GM12878 (cell line): ENCODE measurements at regions not wholly inside any gene's neighbourhood (a gene's known extent, or its start where the extent isn't known, plus 50 kb on each side); places are given as distances from the start of the nearest gene placed in this dataset.

ENCODE experiments used
- ATAC-seq: fragments of 200-7000 bp; cut with Tn5 transposase; 3 replicates; pipeline ENCODE4 v1.9.1; 2020; ENCODE audit warnings: mild to moderate bottlenecking, moderate library complexity
- BruUV-seq: library from RNA; stranded (reverse); fragments of 400-500 nt; replicated peaks from 2 replicates; lab custom pipeline; 2021; lab: Mats Ljungman, UMichigan
- CTCF ChIA-PET: fragments of 300-600 bp; sonication (Branson Sonifier 250); formaldehyde crosslinking; extraction: SDS; loops from one replicate; lab custom pipeline; 2021; ENCODE audit warnings: inconsistent platforms; lab: Yijun Ruan, JAX
- POLR2A ChIA-PET: fragments of 350-600 bp; formaldehyde crosslinking; extraction: SDS; loops from one replicate; lab custom pipeline; 2021; ENCODE audit warnings: inconsistent platforms; lab: Charles Lee
- RAD21 ChIA-PET: fragments of 300-600 bp; sonication (Branson Sonifier 250); formaldehyde crosslinking; loops from one replicate; lab custom pipeline; 2023; ENCODE audit warnings: antibody characterized with exemption; ENCODE audit not compliant: unreplicated experiment; lab: Charles Lee
- SMC1A ChIA-PET: fragments of 300-600 bp; sonication (Branson Sonifier 250); formaldehyde crosslinking; loops from one replicate; lab custom pipeline; 2023; ENCODE audit not compliant: unreplicated experiment, uncharacterized antibody; lab: Charles Lee
- DNase-seq: peaks from one replicate; pipeline ENCODE4 v3.0.0-alpha.2; 2011; ENCODE audit warnings: low read depth, low spot score
- FAIRE-seq: peaks from 3 replicates; lab custom pipeline; 2011; peaks lifted over from hg19 to GRCh38; lab: Jason Lieb, UNC
- H2AFZ ChIP-seq: 2 replicates; pipeline ENCODE4 v1.6.0; 2011; ENCODE audit warnings: low read depth, low read length, control low read depth; ENCODE audit not compliant: control insufficient read depth
- H3K27ac ChIP-seq: 2 replicates; pipeline ENCODE4 v1.5.1; 2011; ENCODE audit warnings: control low read depth; ENCODE audit not compliant: control insufficient read depth, insufficient read depth
- H3K27me3 ChIP-seq, 2 experiments: replicated peaks in 1 of 2; 2 replicates each; pipeline versions ENCODE4 v1.6.0 to v1.6.1; 2011; ENCODE audit warnings: low read length in 1 of 2; ENCODE audit not compliant: control insufficient read depth in 2 of 2, insufficient read depth in 2 of 2
- H3K36me3 ChIP-seq, 2 experiments: 2 replicates each; pipeline ENCODE4 v1.5.1; 2011; ENCODE audit warnings: low read length in 1 of 2; ENCODE audit not compliant: control insufficient read depth in 2 of 2, insufficient read depth in 2 of 2
- H3K4me1 ChIP-seq: 2 replicates; pipeline ENCODE4 v1.6.1; 2011; ENCODE audit warnings: mild to moderate bottlenecking, low read length, moderate library complexity, mixed read lengths; ENCODE audit not compliant: control insufficient read depth, insufficient read depth
- H3K4me2 ChIP-seq: 2 replicates; pipeline ENCODE4 v1.6.0; 2011; ENCODE audit warnings: control low read depth; ENCODE audit not compliant: control insufficient read depth, insufficient read depth
- H3K4me3 ChIP-seq: fragments of 200-600 bp; sonication (generic); 2 replicates; pipeline ENCODE4 v1.5.1; 2016
- H3K79me2 ChIP-seq: 2 replicates; pipeline ENCODE4 v1.6.0; 2011; ENCODE audit warnings: low read length; ENCODE audit not compliant: control insufficient read depth, insufficient read depth
- H3K9ac ChIP-seq: 2 replicates; pipeline ENCODE4 v1.8.0; 2011; ENCODE audit warnings: low read length, control low read depth, mixed read lengths; ENCODE audit not compliant: control insufficient read depth, insufficient read depth
- H3K9me3 ChIP-seq: replicated peaks from 3 replicates; pipeline ENCODE4 v1.5.1; 2011; ENCODE audit warnings: mild to moderate bottlenecking, low read length; ENCODE audit not compliant: control insufficient read depth, insufficient read depth
- H4K20me1 ChIP-seq: 2 replicates; pipeline ENCODE4 v1.6.0; 2011; ENCODE audit not compliant: control insufficient read depth, insufficient read depth
- ATF7 ChIP-seq: fragments of 450-650 bp; IDR thresholded peaks from 2 replicates; pipeline ENCODE4 v1.6.1; 2016; ENCODE audit warnings: low read depth, mild to moderate bottlenecking
- CHD2 ChIP-seq: IDR thresholded peaks from 2 replicates; pipeline ENCODE4 v1.6.1; 2011; ENCODE audit warnings: low read depth, low read length, improper control_type of control experiment, borderline replicate concordance
- EED ChIP-seq: sonication (generic); IDR thresholded peaks from 2 replicates; pipeline ENCODE4 v1.6.1; 2016; ENCODE audit warnings: antibody characterized with exemption, low read depth
- KAT2A ChIP-seq: conservative IDR thresholded peaks from 2 replicates; pipeline ENCODE4 v1.6.1; 2011; ENCODE audit warnings: low read depth, low read length; ENCODE audit not compliant: control insufficient read depth
- RFX5 ChIP-seq: IDR thresholded peaks from 2 replicates; pipeline ENCODE4 v1.6.1; 2011; ENCODE audit warnings: low read depth, low read length, improper control_type of control experiment
- WGBS: methylation state at CpG from one replicate; pipeline ENCODE4 v1.1.6; 2016; ENCODE audit warnings: low lambda C conversion rate; ENCODE audit not compliant: insufficient replicate concordance, insufficient coverage; ENCODE audit errors: missing lambda C conversion rate; 5-methylcytosine and 5-hydroxymethylcytosine counted together
- in situ Hi-C: fragments of 300-500 bp; cut with MboI; formaldehyde crosslinking; loops from 9 replicates; pipeline ENCODE4 v1.14.3; 2018; ENCODE audit warnings: mixed read lengths
- intact Hi-C: fragments of 100-400 bp; cut with micrococcal nuclease; formaldehyde crosslinking; loops from one replicate; pipeline ENCODE4 v1.14.2; 2022; ENCODE audit not compliant: unreplicated experiment
- TF ChIP-seq, protein P1 (sequence below): fragments of 150-350 bp; IDR thresholded peaks from 2 replicates; pipeline ENCODE4 v1.6.1; 2016; ENCODE audit warnings: low read depth, low read length

DNA sequence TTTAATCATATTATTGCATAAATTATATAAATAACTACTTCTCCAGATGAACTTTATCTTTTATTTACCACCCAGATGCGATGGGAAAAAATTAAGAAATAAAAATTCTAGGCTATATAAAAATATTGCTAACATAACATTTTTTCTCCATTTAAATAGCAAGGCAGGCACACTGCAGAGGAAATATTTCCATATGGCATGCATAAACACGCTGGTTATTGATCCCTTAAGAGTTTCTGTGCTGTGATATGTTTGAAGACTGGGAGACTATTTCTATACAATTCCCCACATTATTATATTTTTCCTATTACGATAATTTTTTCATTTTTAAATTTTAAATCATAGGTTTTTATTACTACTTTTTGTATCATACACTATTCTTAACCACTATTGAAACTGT is 131.5 kb downstream of the C12orf50 start:
- POLR2A ChIA-PET: no interaction called here

More for the DNA sequence above, 131.5 kb downstream of the C12orf50 start:
- WGBS: 43% methylated on average over 3 of the region's 3 CpGs
- no peaks in the 10 kb centered on the region for H3K9me3 ChIP-seq
- H3K36me3 ChIP-seq: no peaks in the 10 kb centered on the region
- ChIA-PET RAD21 (no interaction called here), SMC1A (no interaction called here), CTCF (no interaction called here)
- DNase-seq (no peak), FAIRE-seq (no peak), ATAC-seq (no peak)
- no peaks in the 10 kb centered on the region for H3K4me1 ChIP-seq
- H2AFZ ChIP-seq: no peak overlapping the region
- no TSS peak for BruUV-seq
- in situ Hi-C loops: no loop called here
- no peaks in the 10 kb centered on the region for H4K20me1 ChIP-seq
- no peaks in the 10 kb centered on the region for H3K79me2 ChIP-seq
- no peak overlapping the region for H3K27ac ChIP-seq
- H3K4me2 ChIP-seq: no peak overlapping the region
- intact Hi-C loops: no loop called here
- H3K9ac ChIP-seq: no peak overlapping the region
- no peak overlapping the region for H3K4me3 ChIP-seq
- H3K27me3 ChIP-seq: no peaks in the 10 kb centered on the region
- TF ChIP-seq EED (no peak), CHD2 (no peak), RFX5 (no peak), KAT2A (no peak), ATF7 (no peak)
- TF ChIP-seq, protein P1, sequence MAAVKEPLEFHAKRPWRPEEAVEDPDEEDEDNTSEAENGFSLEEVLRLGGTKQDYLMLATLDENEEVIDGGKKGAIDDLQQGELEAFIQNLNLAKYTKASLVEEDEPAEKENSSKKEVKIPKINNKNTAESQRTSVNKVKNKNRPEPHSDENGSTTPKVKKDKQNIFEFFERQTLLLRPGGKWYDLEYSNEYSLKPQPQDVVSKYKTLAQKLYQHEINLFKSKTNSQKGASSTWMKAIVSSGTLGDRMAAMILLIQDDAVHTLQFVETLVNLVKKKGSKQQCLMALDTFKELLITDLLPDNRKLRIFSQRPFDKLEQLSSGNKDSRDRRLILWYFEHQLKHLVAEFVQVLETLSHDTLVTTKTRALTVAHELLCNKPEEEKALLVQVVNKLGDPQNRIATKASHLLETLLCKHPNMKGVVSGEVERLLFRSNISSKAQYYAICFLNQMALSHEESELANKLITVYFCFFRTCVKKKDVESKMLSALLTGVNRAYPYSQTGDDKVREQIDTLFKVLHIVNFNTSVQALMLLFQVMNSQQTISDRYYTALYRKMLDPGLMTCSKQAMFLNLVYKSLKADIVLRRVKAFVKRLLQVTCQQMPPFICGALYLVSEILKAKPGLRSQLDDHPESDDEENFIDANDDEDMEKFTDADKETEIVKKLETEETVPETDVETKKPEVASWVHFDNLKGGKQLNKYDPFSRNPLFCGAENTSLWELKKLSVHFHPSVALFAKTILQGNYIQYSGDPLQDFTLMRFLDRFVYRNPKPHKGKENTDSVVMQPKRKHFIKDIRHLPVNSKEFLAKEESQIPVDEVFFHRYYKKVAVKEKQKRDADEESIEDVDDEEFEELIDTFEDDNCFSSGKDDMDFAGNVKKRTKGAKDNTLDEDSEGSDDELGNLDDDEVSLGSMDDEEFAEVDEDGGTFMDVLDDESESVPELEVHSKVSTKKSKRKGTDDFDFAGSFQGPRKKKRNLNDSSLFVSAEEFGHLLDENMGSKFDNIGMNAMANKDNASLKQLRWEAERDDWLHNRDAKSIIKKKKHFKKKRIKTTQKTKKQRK: no peak
- TF ChIP-seq, all 136 proteins: peak for 0
